Fibroblast of the aortic adventitia (primary cell): ENCODE measurements at regions not wholly inside any gene's neighbourhood (a gene's known extent, or its start where the extent isn't known, plus 50 kb on each side); places are given as distances from the start of the nearest gene placed in this dataset.
A peak's percentile ranks its signal among the peaks of the same experiment; 100 is the strongest.
"Not testable (repeated sequence)": the region's sequence is repeated elsewhere in the genome, so short reads cannot be mapped to it uniquely, and the experiment has no call there.

Source experiments
- DNase-seq: peaks from one replicate; pipeline ENCODE4 v3.0.0-alpha.2; 2010; ENCODE audit warnings: low read depth
- H3K4me3 ChIP-seq: 2 replicates; pipeline ENCODE4 v1.5.1; 2011; ENCODE audit warnings: low read depth, mild to moderate bottlenecking, control low read depth, low read length, moderate library complexity
- TF ChIP-seq, protein P1 (sequence below): IDR thresholded peaks from 2 replicates; pipeline ENCODE4 v1.5.1; 2011; ENCODE audit warnings: mild to moderate bottlenecking, low read length, control low read depth, inconsistent platforms; ENCODE audit not compliant: insufficient read depth

GRCh38 chr15:36161108-36161507, 418.3 kb upstream of the CDIN1 start:
- no peak for DNase-seq
- TF ChIP-seq, protein P1, sequence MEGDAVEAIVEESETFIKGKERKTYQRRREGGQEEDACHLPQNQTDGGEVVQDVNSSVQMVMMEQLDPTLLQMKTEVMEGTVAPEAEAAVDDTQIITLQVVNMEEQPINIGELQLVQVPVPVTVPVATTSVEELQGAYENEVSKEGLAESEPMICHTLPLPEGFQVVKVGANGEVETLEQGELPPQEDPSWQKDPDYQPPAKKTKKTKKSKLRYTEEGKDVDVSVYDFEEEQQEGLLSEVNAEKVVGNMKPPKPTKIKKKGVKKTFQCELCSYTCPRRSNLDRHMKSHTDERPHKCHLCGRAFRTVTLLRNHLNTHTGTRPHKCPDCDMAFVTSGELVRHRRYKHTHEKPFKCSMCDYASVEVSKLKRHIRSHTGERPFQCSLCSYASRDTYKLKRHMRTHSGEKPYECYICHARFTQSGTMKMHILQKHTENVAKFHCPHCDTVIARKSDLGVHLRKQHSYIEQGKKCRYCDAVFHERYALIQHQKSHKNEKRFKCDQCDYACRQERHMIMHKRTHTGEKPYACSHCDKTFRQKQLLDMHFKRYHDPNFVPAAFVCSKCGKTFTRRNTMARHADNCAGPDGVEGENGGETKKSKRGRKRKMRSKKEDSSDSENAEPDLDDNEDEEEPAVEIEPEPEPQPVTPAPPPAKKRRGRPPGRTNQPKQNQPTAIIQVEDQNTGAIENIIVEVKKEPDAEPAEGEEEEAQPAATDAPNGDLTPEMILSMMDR = no peak
- no peak overlapping the region for H3K4me3 ChIP-seq

DNA sequence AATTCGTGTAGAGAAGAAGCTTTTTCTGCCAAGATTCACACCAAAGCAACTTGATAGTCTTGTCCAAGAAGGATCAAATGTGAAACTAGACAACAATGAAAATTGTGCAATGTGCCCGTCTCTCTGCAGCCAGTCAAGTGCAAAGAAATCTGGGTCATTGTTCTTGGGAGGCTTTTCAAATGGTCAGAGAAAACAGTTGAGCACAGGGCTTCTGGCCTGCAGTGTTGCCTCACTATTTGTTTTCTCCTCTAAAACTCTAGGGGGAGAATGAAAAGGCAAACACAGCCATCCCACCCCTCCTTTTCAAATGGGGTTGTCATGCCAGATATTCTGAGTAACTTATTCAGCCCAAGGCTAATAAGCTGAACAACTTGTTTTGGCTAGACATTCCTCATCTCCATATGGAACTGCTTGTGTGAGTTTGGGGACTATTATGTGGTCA, 417.6 kb upstream of the CDIN1 start:
- H3K4me3 ChIP-seq = no peak overlapping the region
- TF ChIP-seq, protein P1 = peak; percentile 11
- DNase-seq = peak; percentile 76

GRCh38 chr15:36163983-36164382, 415.4 kb upstream of the CDIN1 start:
- H3K4me3 ChIP-seq, DNase-seq: not testable (repeated sequence)

DNA sequence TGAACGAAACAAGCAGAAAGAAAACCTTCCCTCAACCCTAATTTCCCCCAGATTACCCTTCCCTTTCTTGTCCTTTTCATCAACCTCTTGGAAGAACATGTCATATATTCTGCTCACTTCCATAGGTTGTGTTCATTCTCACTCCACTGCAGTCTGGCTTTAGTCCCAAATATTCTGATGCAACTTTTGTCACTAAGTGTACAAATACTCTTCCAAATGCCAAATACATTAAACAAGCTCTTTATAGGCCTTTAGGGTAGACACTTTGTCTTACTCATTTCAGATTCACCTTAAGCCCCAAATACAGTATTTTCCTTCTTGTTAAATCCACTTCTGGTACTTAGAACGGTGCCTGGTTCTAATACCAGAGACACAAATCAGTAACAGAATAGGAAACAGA, 406.5 kb upstream of the CDIN1 start:
- no peak for DNase-seq
- TF ChIP-seq, protein P1 = no peak
- H3K4me3 ChIP-seq = no peak overlapping the region

- H3K4me3 ChIP-seq = no peak overlapping the region
- DNase-seq = no peak
- TF ChIP-seq, protein P1 = no peak
Observed at GRCh38 chr15:36175186-36175740, 404.2 kb upstream of the CDIN1 start.

- DNase-seq = no peak
- TF ChIP-seq, protein P1 = no peak
- no peak overlapping the region for H3K4me3 ChIP-seq
Observed at GRCh38 chr15:36175741-36176291, 403.6 kb upstream of the CDIN1 start.

DNA sequence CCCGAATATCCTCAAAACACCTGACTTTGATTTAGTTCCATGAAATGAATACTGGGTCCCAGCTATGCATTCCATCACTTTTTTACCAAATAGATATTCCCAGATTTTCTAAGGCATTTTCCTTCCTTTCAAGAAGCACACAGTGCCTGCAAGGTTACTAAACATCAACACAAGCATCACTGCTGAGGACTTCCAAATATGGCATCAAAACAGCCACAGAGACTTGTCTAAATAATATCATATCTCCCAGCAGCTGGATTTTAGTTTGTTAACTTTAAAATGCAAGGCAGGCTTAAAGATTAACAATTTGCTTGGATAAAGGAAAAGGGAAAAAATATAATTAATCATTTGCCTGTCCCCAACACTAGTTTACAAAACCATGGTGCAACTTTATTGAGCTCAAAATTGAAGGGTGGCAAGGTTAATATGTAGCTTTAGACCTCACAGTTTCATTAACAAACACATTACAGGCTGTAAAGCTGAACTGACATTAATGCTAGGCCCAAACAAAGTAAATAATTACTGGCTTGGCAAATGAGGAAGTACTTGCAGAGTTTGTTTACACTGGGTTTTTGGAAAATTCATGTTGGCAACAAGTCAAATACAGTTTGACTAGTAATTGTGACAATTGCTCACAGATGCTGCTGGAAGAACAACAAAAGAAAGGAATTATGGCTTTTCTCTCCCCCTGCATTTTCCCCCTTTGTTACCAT, 401.7 kb upstream of the CDIN1 start:
- TF ChIP-seq, protein P1 = no peak

More for the DNA sequence above, 401.7 kb upstream of the CDIN1 start:
- DNase-seq = no peak
- H3K4me3 ChIP-seq = no peak overlapping the region
